PFSK-1 (cell line): ENCODE measurements at regions not wholly inside any gene's neighbourhood (a gene's known extent, or its start where the extent isn't known, plus 50 kb on each side); places are given as distances from the start of the nearest gene placed in this dataset.

ENCODE experiments used
- FOXP2 ChIP-seq: optimal IDR thresholded peaks from 2 replicates; pipeline ENCODE3; 2011; ENCODE audit warnings: borderline replicate concordance, control low read depth, inconsistent platforms; ENCODE audit not compliant: insufficient read depth; ENCODE audit errors: extremely low read length, extremely low read depth
- POLR2AphosphoS5 ChIP-seq: IDR thresholded peaks from 2 replicates; pipeline ENCODE4 v1.6.1; 2012; ENCODE audit warnings: low read depth, mild to moderate bottlenecking, control low read depth, low read length, moderate library complexity
- REST ChIP-seq, 2 experiments: IDR thresholded peaks; 2 replicates each; pipeline versions ENCODE4 v1.6.1 to v1.8.0; 2011 to 2012; ENCODE audit warnings: low read depth in 2 of 2, low read length in 2 of 2, control low read depth in 1 of 2, inconsistent platforms in 1 of 2, mild to moderate bottlenecking in 1 of 2, moderate library complexity in 1 of 2; ENCODE audit not compliant: insufficient read depth in 1 of 2
- SIN3A ChIP-seq: IDR thresholded peaks from 2 replicates; pipeline ENCODE4 v1.6.1; 2012; ENCODE audit warnings: mild to moderate bottlenecking, low read length, moderate library complexity, borderline replicate concordance; ENCODE audit not compliant: insufficient read depth
- TAF1 ChIP-seq: IDR thresholded peaks from 2 replicates; pipeline ENCODE4 v1.6.1; 2012; ENCODE audit warnings: low read length, control low read depth, borderline replicate concordance; ENCODE audit not compliant: insufficient read depth

GRCh38 chr2:176577054-176577453, 307.8 kb downstream of the MTX2 start:
- no peak for TF ChIP-seq REST (IDR thresholded peaks at IDR 0.05; ENCODE audit: insufficient read depth in 1 of 2, low read depth in 2 of 2, low read length in 2 of 2)
- TF ChIP-seq FOXP2 = no peak
- no peak for TF ChIP-seq POLR2AphosphoS5

- TF ChIP-seq REST (IDR thresholded peaks at IDR 0.05; ENCODE audit: insufficient read depth in 1 of 2, low read depth in 2 of 2, low read length in 2 of 2) = no peak
- no peak for TF ChIP-seq SIN3A
- TF ChIP-seq TAF1 = no peak
- TF ChIP-seq POLR2AphosphoS5 = no peak
- no peak for TF ChIP-seq FOXP2
These were observed 310.4 kb downstream of the MTX2 start for GRCh38 chr2:176579608-176580007.

- TF ChIP-seq FOXP2 (no peak), SIN3A (no peak), REST (IDR thresholded peaks at IDR 0.05; ENCODE audit: insufficient read depth in 1 of 2, low read depth in 2 of 2, low read length in 2 of 2) (no peak), POLR2AphosphoS5 (no peak), TAF1 (no peak)
These were observed 312.4 kb downstream of the MTX2 start for GRCh38 chr2:176581557-176582165.

GRCh38 chr2:176582176-176582575, 312.9 kb downstream of the MTX2 start:
- TF ChIP-seq REST (IDR thresholded peaks at IDR 0.05; ENCODE audit: insufficient read depth in 1 of 2, low read depth in 2 of 2, low read length in 2 of 2) = no peak

GRCh38 chr2:176582990-176583481, 313.8 kb downstream of the MTX2 start:
- TF ChIP-seq POLR2AphosphoS5 (no peak), SIN3A (no peak), REST (IDR thresholded peaks at IDR 0.05; ENCODE audit: insufficient read depth in 1 of 2, low read depth in 2 of 2, low read length in 2 of 2) (no peak), FOXP2 (peak; percentile 30), TAF1 (peak; percentile 23; the same call in 1 of the 2 replicates)
